KBM-7 (cell line): ENCODE measurements at regions not wholly inside any gene's neighbourhood (a gene's known extent, or its start where the extent isn't known, plus 50 kb on each side); places are given as distances from the start of the nearest gene placed in this dataset.

Experiments used
- DNase-seq: peaks from one replicate; pipeline ENCODE4 v3.0.0-alpha.2; 2015
- in situ Hi-C: fragments of 300-500 bp; cut with MboI; formaldehyde crosslinking; loops from 2 replicates; pipeline ENCODE4 v1.14.3; 2020; ENCODE audit warnings: low sequenced_read_pairs, low pct_unique_long_range_greater_than_20kb, mixed read lengths

DNA sequence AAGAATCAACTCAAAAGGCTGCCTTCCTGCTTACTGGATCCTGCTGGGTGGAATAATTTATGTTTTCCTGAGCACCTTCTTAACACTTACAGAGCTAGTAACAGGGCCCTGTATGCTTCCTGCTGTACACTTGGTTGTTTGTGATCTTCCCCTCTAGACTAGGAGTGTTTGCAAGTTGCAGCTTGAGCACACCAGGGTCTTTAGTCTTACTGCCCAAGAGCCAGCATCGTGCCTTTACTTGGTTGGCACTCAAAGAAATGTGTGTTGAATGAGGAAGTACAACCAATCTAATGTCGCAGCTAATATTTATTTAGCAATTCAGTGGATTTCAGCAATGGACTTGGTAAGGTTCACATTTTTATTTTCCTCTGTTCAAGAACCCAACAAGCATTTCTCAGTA is 57.5 kb upstream of the HAND1 start:
- in situ Hi-C loops = no loop called here
- no peak for DNase-seq

DNA sequence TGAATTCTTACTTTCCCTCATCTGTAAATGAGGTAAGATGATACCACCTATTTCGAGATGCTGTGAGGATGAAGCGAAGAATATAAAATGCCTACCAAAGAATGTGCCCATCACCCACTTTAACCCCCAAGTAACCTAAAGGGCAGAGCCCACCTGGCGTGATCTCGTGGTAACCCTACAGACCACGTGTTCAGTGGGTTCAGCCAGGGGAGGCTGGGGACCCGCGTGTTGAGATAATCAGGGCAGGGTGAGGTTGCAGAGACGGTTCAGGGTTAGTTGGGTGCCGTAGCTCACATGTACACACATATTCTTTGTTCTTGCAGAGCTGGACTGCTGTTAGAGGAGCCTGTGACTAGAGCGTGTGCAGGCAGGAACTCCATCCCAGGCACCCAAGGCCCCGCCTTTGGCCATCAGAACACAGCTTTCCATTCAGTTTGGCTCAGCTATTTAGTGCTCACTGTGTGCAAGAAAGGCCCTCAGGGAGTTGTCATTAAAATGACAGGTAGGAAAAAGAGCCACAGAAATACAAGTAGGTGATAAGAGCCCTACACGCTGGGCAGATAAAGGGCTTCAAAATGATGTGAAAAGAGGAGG is 56.5 kb upstream of the HAND1 start:
- in situ Hi-C loops = no loop called here
- DNase-seq = no peak

GRCh38 chr5:154529282-154529681 is 51.3 kb upstream of the HAND1 start:
- DNase-seq = no peak
- in situ Hi-C loops = no loop called here

DNA sequence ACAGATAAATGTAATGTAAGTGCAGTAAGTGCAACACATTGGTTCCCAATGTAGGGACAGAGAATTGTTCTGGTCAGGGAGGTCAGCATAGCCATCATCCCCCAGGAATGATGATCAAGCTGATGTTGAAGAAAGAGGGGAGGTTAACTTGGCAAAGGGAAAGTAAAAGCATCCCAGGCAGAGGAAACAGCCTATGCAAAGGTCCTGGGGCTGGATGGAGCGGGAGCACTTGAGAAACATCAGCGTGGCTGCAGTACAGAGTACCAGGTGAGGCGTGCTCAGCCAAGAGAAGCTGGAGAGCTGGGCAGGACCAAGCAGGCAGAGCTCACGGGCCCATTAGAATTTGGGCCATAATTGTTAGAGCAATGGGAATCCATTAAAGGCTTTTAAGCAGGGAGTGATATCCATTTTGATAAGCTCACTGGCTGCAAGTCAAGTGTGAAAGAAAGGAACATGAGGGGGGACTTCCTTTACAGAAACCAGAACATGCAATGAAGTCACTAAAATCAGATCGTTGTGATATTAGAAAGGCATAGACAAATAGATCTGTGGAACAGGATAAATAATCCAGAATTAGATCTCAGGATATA is 50.1 kb upstream of the HAND1 start:
- in situ Hi-C loops = no loop called here
- no peak for DNase-seq
